ENCODE measurements at regions not wholly inside any gene's neighbourhood (a gene's known extent, or its start where the extent isn't known, plus 50 kb on each side); places are given as distances from the start of the nearest gene placed in this dataset.

- H3K9ac ChIP-seq (ENCODE audit: low read depth in 2 of 2, low read length in 2 of 2) = no peak overlapping the region
- DNase-seq = no peak
Measured at GRCh38 chr13:62551588-62551987, 1135.9 kb upstream of the PCDH20 start.

GRCh38 chr13:62544928-62545327, 1129.3 kb upstream of the PCDH20 start:
- no peaks in the 10 kb centered on the region for H3K36me3 ChIP-seq
- no peak for DNase-seq
- no peak for TF ChIP-seq CTCF (IDR thresholded peaks at IDR 0.05)
- no peak overlapping the region for H3K9ac ChIP-seq (ENCODE audit: low read depth in 2 of 2, low read length in 2 of 2)
- H3K9me3 ChIP-seq = no peaks in the 10 kb centered on the region
- H3K27me3 ChIP-seq = no peaks in the 10 kb centered on the region
- intact Hi-C loops (cut with DNase I) = no loop called here
- H3K27ac ChIP-seq = no peak overlapping the region
- no peak overlapping the region for H3K4me3 ChIP-seq
- H3K4me1 ChIP-seq = no peaks in the 10 kb centered on the region

More at GRCh38 chr13:62551588-62551987, 1135.9 kb upstream of the PCDH20 start:
- TF ChIP-seq CTCF (IDR thresholded peaks at IDR 0.05) = no peak
- no peaks in the 10 kb centered on the region for H3K27me3 ChIP-seq
- intact Hi-C loops (cut with DNase I) = no loop called here
- H3K9me3 ChIP-seq = no peaks in the 10 kb centered on the region
- H3K4me3 ChIP-seq = no peak overlapping the region
- no peaks in the 10 kb centered on the region for H3K4me1 ChIP-seq
- H3K36me3 ChIP-seq = no peaks in the 10 kb centered on the region
- H3K27ac ChIP-seq = no peak overlapping the region

- intact Hi-C loops (cut with DNase I) = no loop called here
- Histone ChIP-seq H3K9ac (ENCODE audit: low read depth in 2 of 2, low read length in 2 of 2) (no peak overlapping the region), H3K4me3 (no peak overlapping the region), H3K27ac (no peak overlapping the region), H3K9me3 (no peaks in the 10 kb centered on the region), H3K4me1 (no peaks in the 10 kb centered on the region), H3K27me3 (no peaks in the 10 kb centered on the region), H3K36me3 (no peaks in the 10 kb centered on the region)
- DNase-seq = no peak
- no peak for TF ChIP-seq CTCF (IDR thresholded peaks at IDR 0.05)
Measured at GRCh38 chr13:62537593-62537992, 1121.9 kb upstream of the PCDH20 start.

DNA sequence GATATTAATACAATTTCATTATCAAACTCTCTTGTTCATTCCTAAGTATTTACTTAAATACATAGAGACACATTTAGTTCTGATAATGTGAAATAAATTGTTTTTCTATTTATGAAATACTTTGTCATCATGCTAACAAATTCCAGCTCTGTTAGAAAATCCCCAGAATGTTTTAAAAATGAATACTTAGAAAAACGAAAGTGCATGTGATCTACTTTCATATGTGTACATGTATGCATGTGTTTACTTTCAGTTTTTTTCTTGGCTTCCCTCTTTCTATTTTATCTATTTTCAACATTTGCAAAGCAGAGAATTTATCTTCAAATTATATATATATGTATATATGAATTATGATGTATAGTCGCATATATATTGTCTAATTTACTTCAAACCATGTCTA, 1110.0 kb upstream of the PCDH20 start:
- Histone ChIP-seq H3K4me1 (no peaks in the 10 kb centered on the region), H3K36me3 (no peaks in the 10 kb centered on the region), H3K9ac (ENCODE audit: low read depth in 2 of 2, low read length in 2 of 2) (no peak overlapping the region), H3K27me3 (no peaks in the 10 kb centered on the region), H3K9me3 (no peaks in the 10 kb centered on the region), H3K27ac (no peak overlapping the region), H3K4me3 (no peak overlapping the region)
- no peak for TF ChIP-seq CTCF (IDR thresholded peaks at IDR 0.05)
- intact Hi-C loops (cut with DNase I) = no loop called here
- DNase-seq = no peak

DNA sequence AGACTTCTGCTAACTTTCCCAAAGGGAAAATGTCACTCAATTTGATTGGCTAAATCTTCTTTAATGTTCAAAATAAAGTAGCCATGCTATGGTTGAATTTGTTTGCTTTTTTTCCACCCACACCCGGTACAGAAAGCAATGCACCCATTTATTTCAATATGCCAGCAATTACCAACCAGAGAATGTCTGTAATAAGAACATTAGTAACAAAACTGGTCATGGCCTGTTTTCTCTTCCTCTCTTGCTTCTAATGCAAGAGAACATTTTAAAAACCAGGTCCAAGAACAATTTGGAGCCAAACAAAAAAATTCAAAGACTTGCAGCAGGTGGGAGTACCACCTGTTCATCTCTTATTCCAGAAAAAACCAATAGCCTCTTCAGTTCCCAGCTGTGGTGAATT, 1108.8 kb upstream of the PCDH20 start:
- Histone ChIP-seq H3K4me3 (no peak overlapping the region), H3K36me3 (no peaks in the 10 kb centered on the region), H3K27me3 (no peaks in the 10 kb centered on the region), H3K9ac (ENCODE audit: low read depth in 2 of 2, low read length in 2 of 2) (no peak overlapping the region), H3K9me3 (no peaks in the 10 kb centered on the region), H3K27ac (no peak overlapping the region), H3K4me1 (no peaks in the 10 kb centered on the region)
- no peak for DNase-seq
- TF ChIP-seq CTCF (IDR thresholded peaks at IDR 0.05) = no peak
- intact Hi-C loops (cut with DNase I) = no loop called here

GRCh38 chr13:62524061-62524460, 1108.4 kb upstream of the PCDH20 start:
- H3K36me3 ChIP-seq = no peaks in the 10 kb centered on the region
- no peaks in the 10 kb centered on the region for H3K9me3 ChIP-seq
- no peak overlapping the region for H3K4me3 ChIP-seq
- no peaks in the 10 kb centered on the region for H3K4me1 ChIP-seq
- H3K27ac ChIP-seq = no peak overlapping the region
- intact Hi-C loops (cut with DNase I) = no loop called here
- H3K27me3 ChIP-seq = no peaks in the 10 kb centered on the region
- no peak for DNase-seq
- no peak for TF ChIP-seq CTCF (IDR thresholded peaks at IDR 0.05)
- H3K9ac ChIP-seq (ENCODE audit: low read depth in 2 of 2, low read length in 2 of 2) = no peak overlapping the region

All from colonic mucosa (tissue), 4 donors.